Dedifferentiated amniotic fluid mesenchymal stem cell (primary cell): ENCODE measurements at regions not wholly inside any gene's neighbourhood (a gene's known extent, or its start where the extent isn't known, plus 50 kb on each side); places are given as distances from the start of the nearest gene placed in this dataset.

ENCODE experiments used
- DNase-seq: peaks from one replicate; pipeline ENCODE4 v3.0.0-alpha.2; 2016; ENCODE audit errors: extremely low spot score

DNA sequence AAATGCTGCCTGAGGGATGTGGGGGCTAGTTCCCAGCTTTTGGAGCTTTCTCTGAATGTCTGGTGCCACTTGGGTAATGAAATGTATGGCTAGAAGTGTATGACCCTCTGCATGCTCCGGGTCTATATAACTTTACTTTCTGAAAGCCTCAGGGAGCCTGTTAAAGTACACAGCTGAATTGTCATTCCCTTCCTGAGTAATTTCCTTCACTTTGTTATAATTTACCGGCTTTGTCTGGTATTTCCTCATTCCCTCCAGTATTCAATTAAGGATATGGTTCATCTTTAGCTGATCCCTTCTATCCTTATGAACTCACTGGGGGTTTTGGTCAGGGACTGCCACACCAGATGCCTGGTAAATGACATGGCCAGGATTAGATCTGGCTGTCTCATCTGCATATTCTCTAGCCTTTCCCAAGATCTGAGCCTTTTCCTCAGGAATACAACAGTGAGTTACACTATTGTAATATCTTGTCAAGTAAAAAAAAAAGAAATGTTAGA, 620.3 kb downstream of the ZPLD1 start:
- DNase-seq: no peak

DNA sequence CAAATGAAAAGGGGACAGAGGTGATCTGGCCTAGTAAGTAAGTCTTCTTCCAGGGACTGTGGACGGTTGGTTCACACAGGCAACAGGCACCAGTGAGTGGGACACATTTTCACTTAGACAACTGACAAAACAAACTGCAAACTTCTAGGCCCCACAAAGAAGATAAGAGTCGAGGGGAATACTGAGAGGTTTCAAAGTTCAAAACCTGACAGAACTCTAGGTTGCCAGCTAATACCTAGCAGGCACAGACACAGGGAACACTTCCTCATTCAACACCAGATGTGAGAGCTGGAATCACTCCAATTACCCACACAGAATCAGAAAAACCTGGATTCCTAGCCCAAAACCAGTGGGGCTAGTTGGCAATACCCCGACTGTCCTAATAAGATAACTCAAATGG, 621.7 kb downstream of the ZPLD1 start:
- DNase-seq: no peak

DNA sequence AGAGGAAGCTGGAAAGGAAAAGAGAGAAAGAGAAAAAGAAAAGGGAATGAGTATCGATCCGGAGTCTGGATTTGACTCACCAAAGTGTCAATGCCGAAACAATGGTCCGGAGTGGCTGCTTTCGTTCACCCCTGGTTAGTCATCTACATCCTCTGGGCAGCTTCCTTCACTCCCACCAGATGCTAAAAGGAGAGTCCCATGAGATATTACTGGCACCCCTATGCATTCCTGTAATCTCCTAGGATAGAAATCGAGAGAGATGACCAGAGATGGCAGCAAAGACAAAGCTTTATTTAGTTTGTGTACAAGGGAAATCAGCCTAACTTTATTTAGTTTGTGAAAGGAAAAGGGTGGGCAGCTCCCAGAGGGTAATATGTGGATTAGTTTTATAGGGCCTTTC, 622.2 kb downstream of the ZPLD1 start:
- no peak for DNase-seq

DNA sequence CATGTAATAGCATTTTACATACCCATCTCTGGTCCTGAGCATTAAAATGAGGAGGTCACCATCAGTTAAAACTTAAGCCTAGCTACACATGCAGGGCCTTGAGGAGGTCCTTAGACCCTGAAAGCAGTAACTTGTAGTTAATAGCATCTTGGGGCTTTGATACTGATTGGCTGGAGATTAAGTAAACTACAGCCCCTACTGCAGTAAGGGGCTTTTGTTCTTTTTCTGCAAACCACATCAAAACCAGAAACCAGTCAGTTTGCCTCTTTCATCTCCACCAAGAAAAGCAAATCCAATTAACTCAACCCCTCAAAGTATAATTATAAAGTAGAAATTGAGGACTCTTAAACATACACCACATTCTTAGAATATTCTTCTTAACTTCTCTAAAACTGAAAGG, 622.7 kb downstream of the ZPLD1 start:
- DNase-seq: no peak

DNA sequence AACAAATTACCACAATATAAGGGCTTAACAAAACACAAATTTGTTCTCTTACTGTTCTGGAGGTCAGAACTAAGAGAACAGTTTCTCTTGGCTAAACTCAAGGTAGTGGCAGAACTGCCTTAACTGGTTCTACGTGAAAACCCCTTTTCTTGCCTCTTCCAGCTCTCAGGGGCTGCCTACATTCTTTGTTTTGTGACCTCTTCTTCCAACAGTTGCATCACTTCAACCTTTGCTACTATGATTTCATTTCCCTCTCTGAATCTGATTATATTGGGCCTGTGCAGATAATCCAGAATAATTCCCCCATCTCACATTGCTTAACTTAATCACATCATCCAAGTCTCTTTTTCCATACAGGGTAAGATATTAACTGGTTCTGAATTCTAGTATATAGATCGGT, 624.6 kb downstream of the ZPLD1 start:
- DNase-seq: no peak

DNA sequence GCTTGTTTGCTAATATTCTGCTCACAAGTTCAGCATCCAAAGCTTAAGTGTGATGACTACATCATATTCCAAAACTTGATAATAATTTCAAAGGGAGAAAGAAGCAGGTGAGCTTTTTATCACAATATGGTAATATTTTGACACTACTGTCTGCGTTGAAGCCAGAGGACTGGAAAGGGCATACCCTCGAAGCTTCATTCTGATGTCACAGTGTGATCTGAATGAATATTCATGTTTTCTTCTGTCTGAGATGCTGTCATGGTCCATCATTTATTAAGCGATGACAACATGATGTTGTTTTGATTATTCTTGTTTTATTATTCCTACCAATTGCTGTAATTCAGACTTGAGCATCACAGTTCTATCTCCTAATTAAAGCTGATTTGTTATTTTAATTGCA, 625.4 kb downstream of the ZPLD1 start:
- no peak for DNase-seq

DNA sequence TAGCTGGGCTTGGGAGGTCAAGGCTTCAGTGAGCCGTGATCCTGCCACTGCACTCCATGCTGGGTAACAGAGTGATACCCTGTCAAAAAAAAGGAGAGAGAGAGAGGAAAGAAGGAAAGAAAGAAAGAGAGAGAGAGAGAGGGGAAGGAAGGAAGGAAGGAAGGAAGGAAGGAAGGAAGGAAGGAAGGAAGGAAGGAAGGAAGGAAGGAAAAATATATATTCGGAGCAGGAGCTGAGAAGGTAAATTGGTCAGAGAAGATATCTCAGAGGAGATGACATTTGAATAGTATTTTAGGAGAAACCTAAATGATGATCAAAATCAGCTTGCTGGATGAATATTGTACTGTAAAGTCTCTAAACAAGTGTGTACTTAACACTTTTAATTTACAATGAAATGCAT, 633.1 kb downstream of the ZPLD1 start:
- DNase-seq: no peak

DNA sequence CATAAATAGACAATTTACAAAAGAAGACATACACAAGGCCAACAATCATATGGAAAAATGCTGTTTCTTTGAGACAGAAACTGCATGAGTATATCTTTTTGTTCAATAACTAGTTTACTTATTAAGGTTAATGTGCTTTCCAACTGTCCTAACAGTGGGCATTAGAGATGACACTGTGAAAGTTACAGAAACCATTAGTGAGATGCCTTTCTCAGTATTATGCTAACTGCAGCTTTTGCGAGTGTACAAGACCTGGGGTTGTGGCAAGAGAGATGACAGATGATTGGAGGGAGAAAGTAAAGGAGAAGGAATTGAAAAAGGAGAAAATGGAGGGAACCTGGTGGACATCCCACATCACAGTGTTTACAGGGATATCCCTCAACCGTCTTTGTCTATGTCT, 640.5 kb downstream of the ZPLD1 start:
- no peak for DNase-seq

DNA sequence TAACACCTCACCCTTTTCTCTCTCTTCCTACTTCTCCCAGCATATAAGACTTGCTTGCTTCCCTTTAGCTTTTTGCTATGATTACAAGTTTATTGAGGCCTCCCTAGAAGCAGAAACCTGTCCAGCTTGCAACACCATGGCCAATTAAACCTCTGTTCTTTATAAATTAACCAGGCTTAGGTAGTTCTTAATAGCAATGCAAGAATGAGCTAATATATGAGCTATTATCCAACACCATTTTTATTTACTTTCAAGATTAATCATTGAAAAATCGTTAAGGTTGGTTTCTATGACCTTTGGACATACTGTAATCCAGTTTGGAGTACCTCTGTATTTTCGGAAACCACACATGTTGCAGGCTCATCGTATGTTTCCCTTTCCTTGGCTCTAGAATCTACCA, 643.1 kb downstream of the ZPLD1 start:
- no peak for DNase-seq

DNA sequence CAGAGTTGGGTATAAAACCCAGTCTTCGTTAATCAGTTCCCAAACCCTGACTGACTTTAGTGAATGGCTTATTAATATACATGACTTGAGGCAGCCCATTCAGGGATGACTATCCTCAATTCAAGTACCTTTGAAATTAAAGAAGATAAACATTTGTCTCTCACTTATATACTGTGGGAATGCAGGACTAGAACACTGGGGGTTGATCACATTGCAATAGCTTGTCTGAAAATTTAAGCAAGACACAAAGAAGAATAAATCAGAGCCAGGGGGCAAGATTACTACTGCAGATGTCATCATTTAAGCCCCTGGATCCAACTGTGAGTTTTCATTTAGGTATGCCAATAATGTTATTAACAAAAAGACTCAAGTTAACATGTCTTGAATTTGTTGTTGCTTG, 647.7 kb downstream of the ZPLD1 start:
- DNase-seq: no peak

DNA sequence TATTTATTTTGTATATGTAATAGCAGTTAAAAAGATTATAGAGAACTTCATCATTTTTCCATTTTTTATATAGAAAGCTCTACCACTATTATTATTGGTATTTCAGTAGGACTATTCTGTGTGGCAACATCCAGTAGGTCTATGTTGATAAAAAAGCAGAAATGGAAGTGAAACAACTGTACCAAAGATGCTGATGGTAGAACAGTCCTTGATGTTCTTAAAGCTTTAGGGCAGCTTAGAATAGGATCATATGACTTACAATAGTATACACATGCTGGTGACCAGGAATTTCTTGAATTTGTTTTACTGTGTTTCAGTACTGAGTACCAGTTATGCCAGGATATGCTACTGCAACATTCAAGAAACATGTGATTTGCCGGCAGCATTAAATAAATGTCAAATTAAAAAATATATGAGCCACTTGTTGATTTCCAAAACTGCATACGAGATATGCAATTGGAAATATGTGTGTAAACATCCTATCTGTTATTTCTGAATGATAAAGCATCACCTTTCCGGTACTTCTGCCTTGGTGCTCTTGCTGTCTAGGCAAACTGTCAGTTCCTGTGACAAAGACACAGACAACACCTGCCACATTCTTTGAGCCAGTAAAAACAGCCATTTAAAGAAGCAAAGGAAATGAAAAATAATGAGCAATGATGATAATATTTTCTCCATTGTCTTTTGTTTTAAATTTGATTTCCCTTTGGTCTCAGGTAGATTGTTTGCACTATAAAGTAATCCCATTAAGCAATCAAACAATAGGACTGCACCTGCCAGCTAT, 649.2 kb downstream of the ZPLD1 start:
- no peak for DNase-seq

DNA sequence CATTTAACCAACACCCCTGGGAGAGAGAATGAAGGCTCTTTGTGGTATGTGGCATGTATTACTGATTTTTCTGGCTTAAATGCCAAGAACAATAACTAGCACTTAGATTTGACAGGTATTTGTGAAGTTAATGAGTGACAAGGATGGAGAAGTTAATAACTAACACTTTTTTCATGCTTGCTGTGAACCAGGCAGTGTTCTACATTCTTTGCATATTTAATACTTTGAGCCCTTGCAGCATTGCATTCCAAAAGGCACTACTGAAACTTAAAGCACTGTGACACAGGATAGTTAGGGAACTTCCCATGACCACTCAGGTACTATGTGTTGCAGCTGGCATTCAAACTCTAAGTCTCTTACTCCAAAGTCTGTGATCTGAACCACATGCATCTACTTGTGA, 650.6 kb downstream of the ZPLD1 start:
- DNase-seq: no peak

DNA sequence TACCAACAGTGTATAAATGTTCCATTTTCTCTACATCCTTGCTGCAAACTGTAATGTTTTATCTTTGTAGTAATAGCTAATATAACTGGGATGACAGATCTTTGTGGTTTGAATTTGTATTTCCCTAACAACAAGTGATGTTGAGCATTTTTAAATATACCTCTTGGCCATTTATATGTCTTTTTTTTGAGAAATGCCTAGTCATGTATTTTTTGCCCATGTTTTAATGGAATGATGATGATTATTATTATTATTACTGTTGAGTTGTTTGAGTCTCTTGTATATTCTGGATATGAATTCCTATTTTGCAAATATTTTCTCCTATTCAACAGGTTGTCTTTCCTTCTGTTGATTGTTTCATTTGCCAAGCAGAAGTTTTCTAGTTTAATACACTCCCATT, 654.9 kb downstream of the ZPLD1 start:
- DNase-seq: no peak

DNA sequence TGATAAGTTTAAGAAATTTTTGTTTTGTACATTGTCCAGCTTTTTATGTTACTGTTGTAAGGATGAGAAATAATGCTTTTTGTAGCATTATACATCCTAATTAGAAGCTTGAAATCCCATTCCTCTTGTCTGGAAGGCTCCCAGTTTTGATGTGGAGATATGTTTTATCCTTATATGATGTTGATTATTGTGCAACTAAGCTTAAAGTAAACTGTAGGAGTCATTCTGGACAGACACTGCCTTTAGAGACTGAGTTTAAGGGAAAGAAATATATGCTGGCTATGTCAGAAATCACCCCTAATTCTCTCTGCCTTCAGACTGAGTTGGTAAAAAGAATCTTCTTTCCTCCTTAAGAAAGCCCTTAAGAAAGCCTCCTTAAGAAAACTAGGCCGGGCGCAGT, 670.4 kb downstream of the ZPLD1 start:
- DNase-seq: peak; percentile 31

DNA sequence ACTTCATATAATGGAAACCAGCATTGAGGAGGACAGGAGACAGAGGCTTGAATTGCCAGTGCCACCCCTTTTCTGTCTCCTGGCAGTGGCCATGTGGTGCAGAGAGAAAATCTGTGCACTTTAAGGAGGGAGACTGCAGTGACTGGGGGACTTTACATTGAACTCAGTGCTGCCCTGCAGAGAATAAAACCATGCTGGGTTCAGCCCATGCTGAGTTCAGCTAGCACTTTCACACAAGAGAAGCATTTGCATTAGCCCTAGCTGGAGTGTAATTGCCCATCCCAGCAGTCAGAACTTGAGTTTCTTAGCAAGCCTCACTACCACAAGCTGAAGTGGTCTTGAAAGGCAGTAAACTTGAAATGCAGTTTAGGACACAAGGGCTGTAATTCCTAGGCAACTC, 677.5 kb downstream of the ZPLD1 start:
- DNase-seq: no peak

DNA sequence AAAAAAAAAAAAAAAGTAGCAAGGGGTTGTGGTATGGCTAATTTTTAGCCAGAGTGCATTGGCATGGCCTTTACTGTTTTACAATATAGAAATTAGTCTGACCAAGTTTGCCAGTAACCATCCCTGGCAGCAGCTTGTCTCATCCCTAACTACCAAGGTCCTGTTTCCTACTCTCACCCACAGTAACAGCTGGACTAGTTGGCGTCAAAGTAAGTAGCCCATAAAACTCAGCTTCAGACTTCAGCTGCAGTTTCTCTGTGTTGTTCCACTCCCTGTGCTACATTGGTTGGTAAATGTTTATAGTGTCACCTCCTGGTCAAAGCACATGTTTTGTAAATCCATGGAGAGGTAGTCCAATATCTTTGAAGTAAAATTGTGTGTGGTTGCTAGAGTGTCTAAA, 691.3 kb downstream of the ZPLD1 start:
- DNase-seq: no peak

DNA sequence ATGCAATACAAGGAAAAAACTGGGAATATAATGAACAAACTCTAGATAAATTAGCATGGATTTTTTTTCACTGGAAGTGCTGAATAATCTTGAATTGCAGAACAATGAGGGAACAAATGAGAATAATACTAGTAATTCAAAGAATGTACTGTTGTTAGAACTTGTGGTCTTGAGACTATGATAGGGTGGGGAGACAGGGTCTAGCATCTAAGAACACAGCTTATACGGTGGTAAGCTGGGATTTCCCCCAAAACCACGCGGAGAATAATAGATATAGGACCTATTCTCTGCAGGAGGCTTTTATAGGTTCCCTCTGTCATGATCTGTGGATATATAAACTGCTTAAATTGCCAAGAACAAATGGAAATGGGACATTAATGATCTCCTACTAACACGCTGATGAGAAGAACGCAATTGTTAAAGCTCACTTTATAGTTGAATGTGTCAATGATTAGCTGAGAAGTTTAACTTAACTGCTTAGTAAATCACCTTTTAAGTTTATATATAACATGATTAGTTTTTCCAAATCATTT, 692.3 kb downstream of the ZPLD1 start:
- DNase-seq: no peak

DNA sequence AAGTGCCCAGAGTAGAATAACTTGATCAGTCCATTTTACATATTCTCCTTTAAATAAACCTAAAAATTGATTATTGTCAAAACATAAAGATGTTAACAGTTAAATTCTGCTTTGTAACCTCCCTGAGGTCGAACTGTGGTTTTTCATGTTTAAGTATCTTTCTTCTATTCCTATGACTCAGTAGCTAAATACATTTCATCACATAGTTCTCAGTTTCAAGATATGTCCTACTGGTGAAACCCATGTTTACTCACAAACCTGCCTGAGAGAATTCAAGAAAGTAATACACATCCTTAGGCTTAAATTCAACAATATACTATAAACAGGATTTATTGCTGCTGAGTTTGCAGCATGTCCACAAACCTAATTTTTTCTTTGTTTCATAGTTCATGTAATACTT, 692.9 kb downstream of the ZPLD1 start:
- no peak for DNase-seq

DNA sequence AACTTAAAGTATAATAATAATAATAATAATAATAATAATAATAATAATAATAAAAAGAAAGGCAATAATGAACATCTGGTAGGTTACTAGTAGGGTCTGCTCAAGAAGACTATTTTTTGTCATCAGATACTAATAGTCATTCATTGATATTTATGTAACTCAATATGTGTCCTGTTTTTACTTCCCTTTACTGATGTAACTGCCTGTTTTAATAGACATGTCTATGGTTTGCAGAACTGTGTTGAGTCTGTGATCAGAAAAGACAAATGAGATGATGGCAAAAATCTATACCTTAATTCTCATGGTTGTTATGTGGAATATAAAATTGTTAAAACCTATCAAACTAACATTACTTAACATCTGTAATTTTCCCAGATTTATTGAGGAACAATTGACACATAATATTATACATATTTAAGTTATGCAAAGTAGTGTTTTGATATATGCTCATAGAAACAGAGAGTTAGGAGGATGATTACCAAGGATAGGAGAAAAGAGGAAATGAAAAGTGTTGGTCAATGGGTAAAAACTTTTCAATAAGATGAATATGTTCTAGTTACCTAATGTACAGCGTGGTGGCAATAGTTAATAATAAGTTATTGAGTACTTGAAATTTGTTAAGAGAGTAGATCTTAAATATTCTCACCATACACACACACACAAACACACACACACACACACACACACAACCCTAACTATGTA, 699.4 kb downstream of the ZPLD1 start:
- no peak for DNase-seq

DNA sequence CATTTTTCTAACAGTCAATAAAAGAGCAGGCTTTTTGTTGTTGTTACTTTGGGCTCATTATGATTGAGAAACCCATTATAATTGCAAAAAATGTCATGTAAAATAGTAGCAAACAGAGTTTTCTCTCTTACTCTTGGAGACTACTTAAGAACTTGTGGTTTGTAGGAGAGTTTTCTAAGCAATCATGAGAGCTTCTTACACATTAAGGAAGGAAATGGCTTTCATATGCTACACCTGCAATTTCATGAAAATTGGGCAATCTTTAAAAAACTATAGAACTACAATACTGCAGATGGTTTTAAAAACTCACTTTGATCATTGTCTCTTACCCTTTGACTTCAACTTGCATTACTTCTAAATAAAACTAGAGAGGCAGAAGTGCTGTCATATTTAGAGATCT, 701.8 kb downstream of the ZPLD1 start:
- no peak for DNase-seq

DNA sequence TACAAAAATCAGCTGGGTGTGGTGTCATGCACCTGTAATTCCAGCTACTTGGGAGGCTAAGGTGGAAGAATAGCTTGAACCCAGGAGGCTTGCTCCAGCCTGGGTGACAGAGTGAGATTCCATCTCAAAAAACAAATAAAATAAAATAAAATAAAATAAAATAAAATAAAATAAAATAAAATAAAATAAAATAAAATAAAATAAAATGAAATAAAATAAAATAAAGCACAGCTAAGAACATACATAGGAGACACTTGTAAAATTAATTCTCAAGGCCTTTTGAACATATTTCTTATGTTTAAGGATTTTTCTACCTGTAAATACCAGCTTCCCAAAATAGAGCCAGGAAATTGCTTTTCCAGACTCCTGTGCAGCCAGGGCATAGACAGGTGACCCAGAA, 703.0 kb downstream of the ZPLD1 start:
- DNase-seq: no peak

DNA sequence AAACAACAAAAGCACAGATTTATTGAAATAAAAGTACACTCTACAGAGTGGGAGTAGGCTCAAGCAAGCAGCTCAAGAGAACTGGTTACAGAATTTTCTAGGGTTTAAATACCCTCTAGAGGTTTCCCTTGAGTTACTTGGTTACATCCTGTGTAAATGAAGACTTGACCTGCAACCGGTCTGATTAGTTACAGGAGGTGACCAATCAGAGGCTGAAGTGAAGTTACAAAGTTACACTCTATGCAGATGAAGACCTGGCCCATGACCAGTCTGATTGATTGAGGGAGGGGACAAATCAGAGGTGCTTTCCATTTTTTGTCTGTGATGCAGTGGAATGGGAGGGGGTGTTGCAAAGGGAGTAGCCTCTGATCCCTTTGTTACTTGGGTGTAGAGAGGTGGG, 723.4 kb downstream of the ZPLD1 start:
- DNase-seq: no peak

DNA sequence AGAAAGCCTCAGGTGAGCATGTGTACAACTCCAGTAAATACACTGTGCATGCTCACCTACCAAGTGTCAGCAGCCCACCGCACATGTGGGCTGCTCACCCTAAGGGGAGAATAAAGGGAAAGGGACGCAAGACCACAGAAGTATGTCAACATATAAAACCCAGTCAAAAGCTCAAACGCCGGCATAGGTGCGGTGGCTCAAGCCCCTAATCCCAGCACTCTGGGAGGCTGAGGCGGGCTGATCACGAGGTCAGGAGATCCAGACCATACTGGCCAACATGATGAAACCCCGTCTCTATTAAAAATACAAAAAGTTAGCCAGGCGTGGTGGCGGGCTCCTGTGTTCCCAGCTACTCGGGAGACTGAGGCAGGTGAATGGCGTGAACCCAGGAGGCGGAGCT, 732.1 kb downstream of the ZPLD1 start:
- no peak for DNase-seq
